ENCODE measurements at regions not wholly inside any gene's neighbourhood (a gene's known extent, or its start where the extent isn't known, plus 50 kb on each side); places are given as distances from the start of the nearest gene placed in this dataset.

DNA sequence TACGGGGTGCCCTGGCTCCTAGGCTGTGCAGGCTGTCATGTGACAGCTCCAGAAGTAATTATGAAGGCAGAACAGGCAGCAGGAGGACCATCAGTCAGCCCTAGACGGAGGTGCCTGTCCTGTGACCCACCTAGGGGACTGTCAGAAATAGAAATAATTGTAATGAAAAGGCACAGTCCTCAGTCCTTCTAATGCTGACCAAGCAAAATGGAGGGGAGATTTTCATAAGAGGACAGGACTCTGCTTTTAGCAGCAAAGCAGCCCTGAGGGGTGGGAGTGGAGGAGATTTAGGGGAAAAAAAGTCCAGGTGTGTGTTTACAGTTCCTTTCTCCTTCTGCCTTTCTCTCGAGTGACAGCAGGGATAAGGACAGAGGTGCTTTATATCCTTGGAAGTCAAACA lies 108.3 kb upstream of the KIRREL3 start:
- ChIA-PET SMC1A (ENCODE audit: uncharacterized antibody, unreplicated experiment) (no interaction called here), CTCF (no interaction called here), POLR2A (no interaction called here), RAD21 (ENCODE audit: unreplicated experiment) (no interaction called here)
- intact Hi-C loops (cut with micrococcal nuclease; ENCODE audit: unreplicated experiment) (no loop called here), in situ Hi-C loops (cut with MboI) (no loop called here)
- 0% methylated on average over 3 of the region's 3 CpGs for WGBS (ENCODE audit: insufficient coverage, insufficient replicate concordance, low lambda C conversion rate, missing lambda C conversion rate)
- Histone ChIP-seq H3K4me3 (no peak overlapping the region), H3K4me2 (ENCODE audit: control insufficient read depth, insufficient read depth) (no peak overlapping the region), H3K79me2 (ENCODE audit: control insufficient read depth, insufficient read depth, low read length) (no peaks in the 10 kb centered on the region), H3K27ac (ENCODE audit: control insufficient read depth, insufficient read depth) (no peak overlapping the region), H3K36me3 (ENCODE audit: control insufficient read depth in 2 of 2, insufficient read depth in 2 of 2, low read length in 1 of 2) (no peaks in the 10 kb centered on the region), H3K9me3 (replicated peaks; ENCODE audit: control insufficient read depth, insufficient read depth, low read length) (no peaks in the 10 kb centered on the region), H4K20me1 (ENCODE audit: control insufficient read depth, insufficient read depth) (no peaks in the 10 kb centered on the region), H3K9ac (ENCODE audit: control insufficient read depth, insufficient read depth, low read length) (no peak overlapping the region), H2AFZ (ENCODE audit: control insufficient read depth, low read depth, low read length) (no peak overlapping the region), H3K4me1 (ENCODE audit: control insufficient read depth, insufficient read depth, low read length) (no peaks in the 10 kb centered on the region), H3K27me3 (replicated peaks in 1 of 2; ENCODE audit: control insufficient read depth in 2 of 2, insufficient read depth in 2 of 2, low read length in 1 of 2) (peaks cover 0 to 7% of the 10 kb centered on the region in 2 experiments; a peak in 2 of 4 replicates)
- TF ChIP-seq IRF4 (IDR thresholded peaks at IDR 0.05; ENCODE audit: low read depth, low read length), result no peak
- TF ChIP-seq BRCA1 (IDR thresholded peaks at IDR 0.05; ENCODE audit: low read depth, low read length), result no peak
- no peak for TF ChIP-seq POU2F2 (IDR thresholded peaks at IDR 0.05; ENCODE audit: borderline replicate concordance, low read depth, low read length)
- no peak for TF ChIP-seq CREB1 (IDR thresholded peaks at IDR 0.05; ENCODE audit: low read depth)
- TF ChIP-seq TARDBP (IDR thresholded peaks at IDR 0.05; ENCODE audit: borderline replicate concordance), result no peak
- no peak for TF ChIP-seq MEF2A (IDR thresholded peaks at IDR 0.05; ENCODE audit: insufficient read depth, low read depth, low read length)
- TF ChIP-seq, protein P1, sequence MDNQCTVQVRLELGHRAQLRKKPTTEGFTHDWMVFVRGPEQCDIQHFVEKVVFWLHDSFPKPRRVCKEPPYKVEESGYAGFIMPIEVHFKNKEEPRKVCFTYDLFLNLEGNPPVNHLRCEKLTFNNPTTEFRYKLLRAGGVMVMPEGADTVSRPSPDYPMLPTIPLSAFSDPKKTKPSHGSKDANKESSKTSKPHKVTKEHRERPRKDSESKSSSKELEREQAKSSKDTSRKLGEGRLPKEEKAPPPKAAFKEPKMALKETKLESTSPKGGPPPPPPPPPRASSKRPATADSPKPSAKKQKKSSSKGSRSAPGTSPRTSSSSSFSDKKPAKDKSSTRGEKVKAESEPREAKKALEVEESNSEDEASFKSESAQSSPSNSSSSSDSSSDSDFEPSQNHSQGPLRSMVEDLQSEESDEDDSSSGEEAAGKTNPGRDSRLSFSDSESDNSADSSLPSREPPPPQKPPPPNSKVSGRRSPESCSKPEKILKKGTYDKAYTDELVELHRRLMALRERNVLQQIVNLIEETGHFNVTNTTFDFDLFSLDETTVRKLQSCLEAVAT (IDR thresholded peaks at IDR 0.05), result no peak
- TF ChIP-seq, protein P2, sequence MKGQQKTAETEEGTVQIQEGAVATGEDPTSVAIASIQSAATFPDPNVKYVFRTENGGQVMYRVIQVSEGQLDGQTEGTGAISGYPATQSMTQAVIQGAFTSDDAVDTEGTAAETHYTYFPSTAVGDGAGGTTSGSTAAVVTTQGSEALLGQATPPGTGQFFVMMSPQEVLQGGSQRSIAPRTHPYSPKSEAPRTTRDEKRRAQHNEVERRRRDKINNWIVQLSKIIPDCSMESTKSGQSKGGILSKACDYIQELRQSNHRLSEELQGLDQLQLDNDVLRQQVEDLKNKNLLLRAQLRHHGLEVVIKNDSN (IDR thresholded peaks at IDR 0.05; ENCODE audit: borderline replicate concordance, extremely low read length, insufficient read depth, low read depth, low read length), result no peak
- no peak for TF ChIP-seq ZBED1 (IDR thresholded peaks at IDR 0.05; ENCODE audit: borderline replicate concordance)
- no peak for TF ChIP-seq NR2C1 (IDR thresholded peaks at IDR 0.05)
- TF ChIP-seq, protein P3, sequence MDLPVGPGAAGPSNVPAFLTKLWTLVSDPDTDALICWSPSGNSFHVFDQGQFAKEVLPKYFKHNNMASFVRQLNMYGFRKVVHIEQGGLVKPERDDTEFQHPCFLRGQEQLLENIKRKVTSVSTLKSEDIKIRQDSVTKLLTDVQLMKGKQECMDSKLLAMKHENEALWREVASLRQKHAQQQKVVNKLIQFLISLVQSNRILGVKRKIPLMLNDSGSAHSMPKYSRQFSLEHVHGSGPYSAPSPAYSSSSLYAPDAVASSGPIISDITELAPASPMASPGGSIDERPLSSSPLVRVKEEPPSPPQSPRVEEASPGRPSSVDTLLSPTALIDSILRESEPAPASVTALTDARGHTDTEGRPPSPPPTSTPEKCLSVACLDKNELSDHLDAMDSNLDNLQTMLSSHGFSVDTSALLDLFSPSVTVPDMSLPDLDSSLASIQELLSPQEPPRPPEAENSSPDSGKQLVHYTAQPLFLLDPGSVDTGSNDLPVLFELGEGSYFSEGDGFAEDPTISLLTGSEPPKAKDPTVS (IDR thresholded peaks at IDR 0.05; ENCODE audit: low read depth, low read length), result no peak
- no peak for TF ChIP-seq ZNF622 (IDR thresholded peaks at IDR 0.05)
- TF ChIP-seq, protein P4, sequence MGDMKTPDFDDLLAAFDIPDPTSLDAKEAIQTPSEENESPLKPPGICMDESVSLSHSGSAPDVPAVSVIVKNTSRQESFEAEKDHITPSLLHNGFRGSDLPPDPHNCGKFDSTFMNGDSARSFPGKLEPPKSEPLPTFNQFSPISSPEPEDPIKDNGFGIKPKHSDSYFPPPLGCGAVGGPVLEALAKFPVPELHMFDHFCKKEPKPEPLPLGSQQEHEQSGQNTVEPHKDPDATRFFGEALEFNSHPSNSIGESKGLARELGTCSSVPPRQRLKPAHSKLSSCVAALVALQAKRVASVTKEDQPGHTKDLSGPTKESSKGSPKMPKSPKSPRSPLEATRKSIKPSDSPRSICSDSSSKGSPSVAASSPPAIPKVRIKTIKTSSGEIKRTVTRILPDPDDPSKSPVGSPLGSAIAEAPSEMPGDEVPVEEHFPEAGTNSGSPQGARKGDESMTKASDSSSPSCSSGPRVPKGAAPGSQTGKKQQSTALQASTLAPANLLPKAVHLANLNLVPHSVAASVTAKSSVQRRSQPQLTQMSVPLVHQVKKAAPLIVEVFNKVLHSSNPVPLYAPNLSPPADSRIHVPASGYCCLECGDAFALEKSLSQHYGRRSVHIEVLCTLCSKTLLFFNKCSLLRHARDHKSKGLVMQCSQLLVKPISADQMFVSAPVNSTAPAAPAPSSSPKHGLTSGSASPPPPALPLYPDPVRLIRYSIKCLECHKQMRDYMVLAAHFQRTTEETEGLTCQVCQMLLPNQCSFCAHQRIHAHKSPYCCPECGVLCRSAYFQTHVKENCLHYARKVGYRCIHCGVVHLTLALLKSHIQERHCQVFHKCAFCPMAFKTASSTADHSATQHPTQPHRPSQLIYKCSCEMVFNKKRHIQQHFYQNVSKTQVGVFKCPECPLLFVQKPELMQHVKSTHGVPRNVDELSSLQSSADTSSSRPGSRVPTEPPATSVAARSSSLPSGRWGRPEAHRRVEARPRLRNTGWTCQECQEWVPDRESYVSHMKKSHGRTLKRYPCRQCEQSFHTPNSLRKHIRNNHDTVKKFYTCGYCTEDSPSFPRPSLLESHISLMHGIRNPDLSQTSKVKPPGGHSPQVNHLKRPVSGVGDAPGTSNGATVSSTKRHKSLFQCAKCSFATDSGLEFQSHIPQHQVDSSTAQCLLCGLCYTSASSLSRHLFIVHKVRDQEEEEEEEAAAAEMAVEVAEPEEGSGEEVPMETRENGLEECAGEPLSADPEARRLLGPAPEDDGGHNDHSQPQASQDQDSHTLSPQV (IDR thresholded peaks at IDR 0.05), result no peak
- no peak for TF ChIP-seq DPF2 (IDR thresholded peaks at IDR 0.05)
- TF ChIP-seq CHD2 (IDR thresholded peaks at IDR 0.05; ENCODE audit: borderline replicate concordance, low read depth, low read length), result no peak
- no peak for TF ChIP-seq NFYB (IDR thresholded peaks at IDR 0.05; ENCODE audit: insufficient read depth, low read depth, low read length)
- no peak for ATAC-seq
- no TSS peak for BruUV-seq (replicated peaks)
- no peak for FAIRE-seq
- no peak for DNase-seq (ENCODE audit: low read depth, low spot score)

Data from GM12878 (cell line).